Fibroblast of lung (primary cell): ENCODE measurements at regions not wholly inside any gene's neighbourhood (a gene's known extent, or its start where the extent isn't known, plus 50 kb on each side); places are given as distances from the start of the nearest gene placed in this dataset.

Experiments
- DNase-seq, 2 donors: peaks; one replicate each; pipeline versions ENCODE4 v3.0.0 to v3.0.0-alpha.2; 2010; ENCODE audit warnings: low read depth in 2 of 2
- H2AFZ ChIP-seq: 2 replicates; pipeline ENCODE4 v1.5.1; 2012; ENCODE audit warnings: low read length, control low read depth, inconsistent platforms
- H3K27ac ChIP-seq: 2 replicates; pipeline ENCODE4 v1.5.1; 2011; ENCODE audit warnings: low read length, control low read depth; ENCODE audit not compliant: insufficient read depth
- H3K27me3 ChIP-seq: 2 replicates; pipeline ENCODE4 v1.5.1; 2011; ENCODE audit warnings: mild to moderate bottlenecking, low read length; ENCODE audit not compliant: control insufficient read depth, insufficient read depth
- H3K36me3 ChIP-seq: 2 replicates; pipeline ENCODE4 v1.5.1; 2011; ENCODE audit warnings: low read length; ENCODE audit not compliant: control insufficient read depth, insufficient read depth
- H3K4me1 ChIP-seq: 2 replicates; pipeline ENCODE4 v1.5.1; 2011; ENCODE audit warnings: low read length; ENCODE audit not compliant: control insufficient read depth, insufficient read depth; ENCODE audit errors: extremely low read depth
- H3K4me2 ChIP-seq: 2 replicates; pipeline ENCODE4 v1.5.1; 2011; ENCODE audit warnings: low read length, control low read depth; ENCODE audit not compliant: insufficient read depth; ENCODE audit errors: extremely low read depth
- H3K4me3 ChIP-seq, 4 experiments: fragments of 200-600 bp in 1 of 4; sonication (generic) in 1 of 4; replicated peaks in 1 of 4; 2 replicates each; pipeline ENCODE4 v1.5.1; 2011 to 2016; ENCODE audit warnings: low read length in 4 of 4, low read depth in 3 of 4, mild to moderate bottlenecking in 3 of 4, control low read depth in 2 of 4, inconsistent platforms in 1 of 4, mixed read lengths in 1 of 4; ENCODE audit not compliant: insufficient read depth in 1 of 4; ENCODE audit errors: control extremely low read depth in 1 of 4
- H3K79me2 ChIP-seq: 2 replicates; pipeline ENCODE4 v1.5.1; 2012; ENCODE audit warnings: mild to moderate bottlenecking, low read length, inconsistent platforms; ENCODE audit not compliant: control insufficient read depth, insufficient read depth
- H3K9ac ChIP-seq: 2 replicates; pipeline ENCODE4 v1.5.1; 2011; ENCODE audit warnings: mild to moderate bottlenecking, low read length, control low read depth; ENCODE audit not compliant: insufficient read depth
- H3K9me3 ChIP-seq: 2 replicates; pipeline ENCODE4 v1.5.1; 2012; ENCODE audit warnings: low read depth, low read length; ENCODE audit not compliant: control insufficient read depth, insufficient read depth
- H4K20me1 ChIP-seq: 2 replicates; pipeline ENCODE4 v1.5.1; 2011; ENCODE audit warnings: low read length; ENCODE audit not compliant: control insufficient read depth, insufficient read depth; ENCODE audit errors: extremely low read depth
- EZH2 ChIP-seq: IDR thresholded peaks from 2 replicates; pipeline ENCODE4 v1.5.1; 2012; ENCODE audit warnings: low read length, control low read depth, mild to moderate bottlenecking; ENCODE audit errors: missing control alignments
- TF ChIP-seq, protein P1 (sequence below), 2 donors: IDR thresholded peaks in 1 of 2; conservative IDR thresholded peaks in 1 of 2; 1 replicate in 1 of 2; 2 replicates in 1 of 2; pipeline ENCODE4 v1.5.1; 2011 to 2012; ENCODE audit warnings: low read length in 2 of 2, control low read depth in 1 of 2, inconsistent platforms in 1 of 2, low read depth in 1 of 2, mild to moderate bottlenecking in 1 of 2

- Histone ChIP-seq H3K9me3 (no peaks in the 10 kb centered on the region), H3K27ac (no peak overlapping the region), H4K20me1 (no peaks in the 10 kb centered on the region), H3K9ac (no peak overlapping the region), H2AFZ (no peak overlapping the region), H3K4me3 (no peak overlapping the region), H3K27me3 (no peaks in the 10 kb centered on the region), H3K4me1 (peaks cover 9% of the 10 kb centered on the region), H3K36me3 (no peaks in the 10 kb centered on the region), H3K4me2 (no peak overlapping the region), H3K79me2 (no peaks in the 10 kb centered on the region)
- no peak for TF ChIP-seq EZH2
- TF ChIP-seq, protein P1, sequence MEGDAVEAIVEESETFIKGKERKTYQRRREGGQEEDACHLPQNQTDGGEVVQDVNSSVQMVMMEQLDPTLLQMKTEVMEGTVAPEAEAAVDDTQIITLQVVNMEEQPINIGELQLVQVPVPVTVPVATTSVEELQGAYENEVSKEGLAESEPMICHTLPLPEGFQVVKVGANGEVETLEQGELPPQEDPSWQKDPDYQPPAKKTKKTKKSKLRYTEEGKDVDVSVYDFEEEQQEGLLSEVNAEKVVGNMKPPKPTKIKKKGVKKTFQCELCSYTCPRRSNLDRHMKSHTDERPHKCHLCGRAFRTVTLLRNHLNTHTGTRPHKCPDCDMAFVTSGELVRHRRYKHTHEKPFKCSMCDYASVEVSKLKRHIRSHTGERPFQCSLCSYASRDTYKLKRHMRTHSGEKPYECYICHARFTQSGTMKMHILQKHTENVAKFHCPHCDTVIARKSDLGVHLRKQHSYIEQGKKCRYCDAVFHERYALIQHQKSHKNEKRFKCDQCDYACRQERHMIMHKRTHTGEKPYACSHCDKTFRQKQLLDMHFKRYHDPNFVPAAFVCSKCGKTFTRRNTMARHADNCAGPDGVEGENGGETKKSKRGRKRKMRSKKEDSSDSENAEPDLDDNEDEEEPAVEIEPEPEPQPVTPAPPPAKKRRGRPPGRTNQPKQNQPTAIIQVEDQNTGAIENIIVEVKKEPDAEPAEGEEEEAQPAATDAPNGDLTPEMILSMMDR (conservative IDR thresholded peaks at IDR 0.05 in 1 of 2, IDR thresholded peaks at IDR 0.05 in 1 of 2; ENCODE audit: low read depth in 1 of 2, low read length in 2 of 2), result no peak
- no peak for DNase-seq
These were observed 351.3 kb downstream of the BCAT1 start for GRCh38 chr12:24597580-24597979.

DNA sequence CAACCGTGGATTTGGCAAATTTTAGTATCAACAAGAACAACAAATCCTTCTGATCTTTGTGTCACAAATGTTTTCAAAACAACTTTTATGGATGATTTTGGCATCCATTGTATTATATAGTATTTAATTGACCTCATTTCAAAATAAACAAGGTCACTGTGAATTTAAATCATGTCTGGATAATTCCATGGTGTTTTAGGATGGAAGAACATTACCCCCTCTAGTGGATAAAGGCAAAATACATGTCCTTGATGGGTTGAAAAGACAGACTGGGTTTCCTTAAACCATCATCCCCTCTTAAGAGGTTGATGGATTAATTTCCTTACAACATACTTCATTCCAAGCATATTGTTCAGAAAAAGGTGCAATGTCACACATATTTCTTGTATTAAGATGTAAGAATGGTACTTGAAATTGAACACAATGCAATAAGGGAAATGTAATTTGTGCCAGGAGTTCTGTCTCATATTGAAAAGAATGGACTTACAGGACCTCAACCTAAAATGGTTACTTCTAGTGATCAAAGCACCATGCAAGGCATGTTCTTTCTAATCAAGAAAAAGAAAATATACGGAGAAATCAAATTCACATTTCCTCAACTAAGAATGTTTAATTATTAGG is 352.0 kb downstream of the BCAT1 start:
- Histone ChIP-seq H2AFZ (no peak overlapping the region), H3K79me2 (no peaks in the 10 kb centered on the region), H3K9ac (no peak overlapping the region), H4K20me1 (no peaks in the 10 kb centered on the region), H3K27me3 (no peaks in the 10 kb centered on the region), H3K4me3 (no peak overlapping the region), H3K36me3 (no peaks in the 10 kb centered on the region), H3K9me3 (no peaks in the 10 kb centered on the region), H3K4me2 (no peak overlapping the region), H3K4me1 (peaks cover 9% of the 10 kb centered on the region), H3K27ac (no peak overlapping the region)
- TF ChIP-seq, protein P1 (conservative IDR thresholded peaks at IDR 0.05 in 1 of 2, IDR thresholded peaks at IDR 0.05 in 1 of 2; ENCODE audit: low read depth in 1 of 2, low read length in 2 of 2), result peak; percentile 44 to 74
- TF ChIP-seq EZH2, result no peak
- DNase-seq, result peak; percentile 49 to 77

DNA sequence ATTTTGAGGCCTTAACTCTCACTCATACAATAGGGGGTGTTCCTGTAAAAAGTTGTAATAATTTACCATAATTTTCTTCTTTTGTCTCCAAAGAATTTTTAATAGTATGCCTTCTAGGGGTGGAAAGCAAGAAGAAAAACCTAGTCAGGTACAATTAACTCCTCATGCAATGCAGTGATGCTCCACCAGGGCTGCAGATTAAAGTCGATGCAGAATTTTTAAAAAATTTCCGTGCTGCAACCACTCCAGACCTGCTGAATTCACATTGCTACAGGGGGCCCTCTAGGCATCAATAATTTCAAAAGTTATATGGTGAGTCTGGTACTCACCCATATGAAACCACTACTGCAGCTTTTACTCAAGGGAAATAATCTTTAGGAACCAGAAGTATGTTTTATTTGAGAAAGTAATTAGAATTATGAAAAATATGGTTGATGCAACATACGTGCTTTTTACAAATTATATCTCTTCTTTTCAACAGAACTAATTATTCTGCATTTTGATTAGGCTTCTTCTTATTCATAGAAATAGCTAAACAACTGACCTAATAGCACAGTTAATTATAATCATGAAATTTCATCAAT is 353.2 kb downstream of the BCAT1 start:
- H2AFZ ChIP-seq, result no peak overlapping the region
- H3K9me3 ChIP-seq, result no peaks in the 10 kb centered on the region
- no peaks in the 10 kb centered on the region for H3K27me3 ChIP-seq
- no peak overlapping the region for H3K4me2 ChIP-seq
- peak; percentile 11 to 32 for DNase-seq
- peaks cover 4% of the 10 kb centered on the region for H3K4me1 ChIP-seq
- H3K36me3 ChIP-seq, result no peaks in the 10 kb centered on the region
- no peak overlapping the region for H3K9ac ChIP-seq
- H4K20me1 ChIP-seq, result no peaks in the 10 kb centered on the region
- no peak overlapping the region for H3K4me3 ChIP-seq
- TF ChIP-seq EZH2, result no peak
- TF ChIP-seq, protein P1 (conservative IDR thresholded peaks at IDR 0.05 in 1 of 2, IDR thresholded peaks at IDR 0.05 in 1 of 2; ENCODE audit: low read depth in 1 of 2, low read length in 2 of 2), result peak; percentile 31 to 59
- no peak overlapping the region for H3K27ac ChIP-seq
- H3K79me2 ChIP-seq, result no peaks in the 10 kb centered on the region
